ENCODE measurements at regions not wholly inside any gene's neighbourhood (a gene's known extent, or its start where the extent isn't known, plus 50 kb on each side); places are given as distances from the start of the nearest gene placed in this dataset.
A peak's percentile ranks its signal among the peaks of the same experiment; 100 is the strongest.

GRCh38 chr13:24617256-24618010, 62.8 kb upstream of the ATP12A start:
- Histone ChIP-seq H3K27me3 (ENCODE audit: control insufficient read depth in 2 of 2, insufficient read depth in 2 of 2, low read length in 2 of 2) (no peaks in the 10 kb centered on the region), H4K20me1 (ENCODE audit: insufficient read depth, low read length) (no peaks in the 10 kb centered on the region), H3K4me1 (ENCODE audit: control insufficient read depth in 1 of 2, insufficient read depth in 2 of 2, low read length in 2 of 2) (peaks cover 13 to 15% of the 10 kb centered on the region in 2 donors), H3K9me3 (replicated peaks in 1 of 2; ENCODE audit: control insufficient read depth in 1 of 2, insufficient read depth in 1 of 2, low read length in 2 of 2) (no peaks in the 10 kb centered on the region), H3K36me3 (replicated peaks in 1 of 2; ENCODE audit: control insufficient read depth in 1 of 2, insufficient read depth in 2 of 2, low read length in 2 of 2) (no peaks in the 10 kb centered on the region), H3K79me2 (ENCODE audit: insufficient read depth, low read length) (no peaks in the 10 kb centered on the region), H3K4me3 (replicated peaks in 1 of 3; ENCODE audit: low read depth in 2 of 3, low read length in 3 of 3) (no peak overlapping the region), H3K4me2 (replicated peaks; ENCODE audit: extremely low read depth, low read length, poor library complexity, severe bottlenecking) (no peak overlapping the region), H3K9ac (ENCODE audit: insufficient read depth, low read length, poor library complexity, severe bottlenecking) (no peak overlapping the region), H2AFZ (ENCODE audit: insufficient read depth, low read depth, low read length, poor library complexity, severe bottlenecking) (no peak overlapping the region), H3K27ac (ENCODE audit: low read depth in 1 of 2, low read length in 2 of 2) (no peak overlapping the region)
- Mint-ChIP-seq H3K4me3 (no peak overlapping the region), H3K36me3 (no peaks in the 10 kb centered on the region), H3K27ac (no peak overlapping the region), H3K4me1 (peaks cover 15% of the 10 kb centered on the region), H3K27me3 (ENCODE audit: low read depth in 3 of 3) (no peaks in the 10 kb centered on the region), H3K9me3 (peaks cover 0 to 3% (median 0%) of the 10 kb centered on the region in 7 donors)
- WGBS (ENCODE audit: insufficient coverage): 99% methylated on average over 6 of the region's 12 CpGs
- no peak for DNase-seq
- no peak for TF ChIP-seq CTCF (IDR thresholded peaks at IDR 0.05)
- intact Hi-C loops (cut with micrococcal nuclease): no loop called here

DNA sequence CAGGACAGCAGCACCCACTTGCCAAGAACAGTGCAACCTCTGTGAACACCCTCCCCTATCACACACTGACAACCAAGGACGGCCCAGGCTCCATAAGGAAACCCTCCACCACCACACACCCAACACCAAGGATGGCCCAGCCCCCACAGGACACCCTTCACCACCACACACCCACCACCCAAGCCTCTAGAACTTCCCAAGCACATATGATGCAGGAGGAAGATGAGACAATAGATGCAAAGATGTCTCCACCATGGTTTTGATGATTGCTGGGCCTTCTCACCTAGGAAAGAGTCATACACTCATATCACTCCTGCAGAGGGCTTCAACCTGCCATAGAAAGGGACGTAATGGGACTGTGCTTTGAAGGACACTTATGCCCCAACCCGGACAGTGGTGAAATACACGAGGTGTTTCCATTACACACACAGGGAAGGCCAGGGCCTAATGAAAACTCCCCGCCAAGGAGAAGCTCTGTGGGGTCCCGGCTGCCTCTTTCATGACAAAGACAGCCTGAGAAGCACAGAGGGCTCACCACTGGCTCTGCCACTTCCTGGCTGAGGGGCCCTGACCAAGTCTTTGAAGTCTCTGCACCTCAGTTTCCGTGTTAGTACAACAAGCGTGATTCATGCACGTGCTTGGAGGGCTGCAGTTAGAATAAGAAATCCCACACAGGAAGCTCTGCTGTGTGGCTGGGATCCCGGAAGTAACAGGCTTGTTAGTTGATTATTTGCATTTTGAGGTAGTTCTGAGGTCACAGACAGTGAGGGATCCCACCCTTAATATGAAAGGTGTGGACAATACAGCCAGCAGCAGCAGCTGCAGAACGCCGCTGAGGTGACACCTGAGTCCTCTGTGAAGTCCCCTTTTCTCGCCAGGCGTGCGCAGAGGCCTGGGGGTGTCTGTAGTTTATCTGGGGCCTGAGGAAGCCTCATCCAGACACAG, 61.9 kb upstream of the ATP12A start:
- Mint-ChIP-seq H3K4me3 (no peak overlapping the region), H3K27ac (peak overlapping the region; percentile 11 to 82 (median 50)), H3K9me3 (peaks cover 0 to 7% (median 0%) of the 10 kb centered on the region in 7 donors), H3K4me1 (peaks cover 15% of the 10 kb centered on the region), H3K36me3 (no peaks in the 10 kb centered on the region), H3K27me3 (ENCODE audit: low read depth in 3 of 3) (no peaks in the 10 kb centered on the region)
- DNase-seq: peak; percentile 19 to 57 (median 45)
- Histone ChIP-seq H3K36me3 (replicated peaks in 1 of 2; ENCODE audit: control insufficient read depth in 1 of 2, insufficient read depth in 2 of 2, low read length in 2 of 2) (no peaks in the 10 kb centered on the region), H3K4me3 (replicated peaks in 1 of 3; ENCODE audit: low read depth in 2 of 3, low read length in 3 of 3) (no peak overlapping the region), H3K4me2 (replicated peaks; ENCODE audit: extremely low read depth, low read length, poor library complexity, severe bottlenecking) (peak overlapping the region; percentile 5), H3K9me3 (replicated peaks in 1 of 2; ENCODE audit: control insufficient read depth in 1 of 2, insufficient read depth in 1 of 2, low read length in 2 of 2) (peaks cover 0 to 3% of the 10 kb centered on the region in 2 donors), H3K27ac (ENCODE audit: low read depth in 1 of 2, low read length in 2 of 2) (peak overlapping the region in 1 of 2 donors; percentile 58), H3K4me1 (ENCODE audit: control insufficient read depth in 1 of 2, insufficient read depth in 2 of 2, low read length in 2 of 2) (peaks cover 13 to 15% of the 10 kb centered on the region in 2 donors), H3K79me2 (ENCODE audit: insufficient read depth, low read length) (no peaks in the 10 kb centered on the region), H3K27me3 (ENCODE audit: control insufficient read depth in 2 of 2, insufficient read depth in 2 of 2, low read length in 2 of 2) (no peaks in the 10 kb centered on the region), H2AFZ (ENCODE audit: insufficient read depth, low read depth, low read length, poor library complexity, severe bottlenecking) (peak overlapping the region; percentile 81), H4K20me1 (ENCODE audit: insufficient read depth, low read length) (no peaks in the 10 kb centered on the region), H3K9ac (ENCODE audit: insufficient read depth, low read length, poor library complexity, severe bottlenecking) (no peak overlapping the region)
- 43% methylated on average over 6 of the region's 15 CpGs for WGBS (ENCODE audit: insufficient coverage)
- intact Hi-C loops (cut with micrococcal nuclease): no loop called here
- no peak for TF ChIP-seq CTCF (IDR thresholded peaks at IDR 0.05)

Data from CD14-positive monocyte (primary cell).